ENCODE measurements at regions not wholly inside any gene's neighbourhood (a gene's known extent, or its start where the extent isn't known, plus 50 kb on each side); places are given as distances from the start of the nearest gene placed in this dataset.

DNA sequence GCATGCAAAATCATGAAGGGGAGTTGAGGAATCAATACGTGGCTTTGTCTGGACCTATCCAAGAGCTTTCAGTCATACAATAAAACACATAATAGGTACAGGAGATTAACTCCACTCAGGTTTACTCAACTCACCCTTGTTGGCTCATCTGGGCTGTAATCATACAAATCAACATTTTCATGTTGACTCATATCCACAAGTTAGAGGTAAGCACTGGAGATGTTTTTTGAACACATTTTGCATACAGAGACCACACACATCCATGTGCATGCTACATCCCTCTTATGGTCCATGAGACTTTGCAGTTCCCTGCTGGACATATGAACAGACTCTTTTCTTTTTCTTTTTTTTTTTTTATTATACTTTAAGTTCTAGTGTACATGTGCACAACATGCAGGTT lies 336.9 kb upstream of the PIK3C3 start:
- Histone ChIP-seq H3K9ac (ENCODE audit: low read length) (no peak overlapping the region), H3F3A (ENCODE audit: insufficient read depth) (no peaks in the 10 kb centered on the region), H4K20me1 (ENCODE audit: low read depth, low read length) (no peaks in the 10 kb centered on the region), H3K27me3 (ENCODE audit: low read length) (no peaks in the 10 kb centered on the region), H3K4me3 (ENCODE audit: insufficient read depth, low read length, poor library complexity, severe bottlenecking) (no peak overlapping the region), H3K9me3 (ENCODE audit: insufficient read depth, low read length) (no peaks in the 10 kb centered on the region), H3K79me2 (ENCODE audit: insufficient read depth, low read length) (no peaks in the 10 kb centered on the region), H3K36me3 (ENCODE audit: low read length) (no peaks in the 10 kb centered on the region), H3K4me2 (ENCODE audit: low read depth, low read length, poor library complexity, severe bottlenecking) (no peak overlapping the region), H3K9me2 (replicated peaks; ENCODE audit: insufficient read depth, low read length) (no peaks in the 10 kb centered on the region), H2AFZ (ENCODE audit: low read depth, low read length, severe bottlenecking) (no peak overlapping the region), H3K27ac (ENCODE audit: low read depth, low read length) (no peak overlapping the region)
- TF ChIP-seq, protein P1, sequence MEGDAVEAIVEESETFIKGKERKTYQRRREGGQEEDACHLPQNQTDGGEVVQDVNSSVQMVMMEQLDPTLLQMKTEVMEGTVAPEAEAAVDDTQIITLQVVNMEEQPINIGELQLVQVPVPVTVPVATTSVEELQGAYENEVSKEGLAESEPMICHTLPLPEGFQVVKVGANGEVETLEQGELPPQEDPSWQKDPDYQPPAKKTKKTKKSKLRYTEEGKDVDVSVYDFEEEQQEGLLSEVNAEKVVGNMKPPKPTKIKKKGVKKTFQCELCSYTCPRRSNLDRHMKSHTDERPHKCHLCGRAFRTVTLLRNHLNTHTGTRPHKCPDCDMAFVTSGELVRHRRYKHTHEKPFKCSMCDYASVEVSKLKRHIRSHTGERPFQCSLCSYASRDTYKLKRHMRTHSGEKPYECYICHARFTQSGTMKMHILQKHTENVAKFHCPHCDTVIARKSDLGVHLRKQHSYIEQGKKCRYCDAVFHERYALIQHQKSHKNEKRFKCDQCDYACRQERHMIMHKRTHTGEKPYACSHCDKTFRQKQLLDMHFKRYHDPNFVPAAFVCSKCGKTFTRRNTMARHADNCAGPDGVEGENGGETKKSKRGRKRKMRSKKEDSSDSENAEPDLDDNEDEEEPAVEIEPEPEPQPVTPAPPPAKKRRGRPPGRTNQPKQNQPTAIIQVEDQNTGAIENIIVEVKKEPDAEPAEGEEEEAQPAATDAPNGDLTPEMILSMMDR (IDR thresholded peaks at IDR 0.05; ENCODE audit: insufficient read depth, low read length, poor library complexity, severe bottlenecking) = no peak
- TF ChIP-seq EZH2phosphoT487 (conservative IDR thresholded peaks at IDR 0.05; ENCODE audit: low read length) = no peak

DNA sequence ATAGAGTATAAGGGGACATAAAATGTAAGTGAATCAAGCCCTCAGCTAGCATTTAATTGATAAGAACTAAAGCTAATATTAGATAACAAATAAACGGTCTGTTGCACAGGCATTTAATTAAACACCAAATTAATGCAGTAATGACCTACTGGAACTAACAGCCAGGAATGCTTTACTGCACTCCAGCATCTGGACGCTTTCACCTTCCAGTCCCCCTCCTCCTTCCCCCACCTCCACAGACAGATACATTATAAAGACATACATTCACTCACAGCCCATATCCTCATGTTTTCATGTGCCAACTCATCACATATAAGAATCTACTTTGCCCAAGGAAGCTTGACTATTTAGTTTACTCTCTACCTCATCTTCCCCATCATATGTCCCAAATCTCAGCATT lies 337.4 kb upstream of the PIK3C3 start:
- H3K27ac ChIP-seq (ENCODE audit: low read depth, low read length) = no peak overlapping the region
- H3K4me2 ChIP-seq (ENCODE audit: low read depth, low read length, poor library complexity, severe bottlenecking) = no peak overlapping the region
- H3K36me3 ChIP-seq (ENCODE audit: low read length) = no peaks in the 10 kb centered on the region
- no peaks in the 10 kb centered on the region for H3K9me2 ChIP-seq (replicated peaks; ENCODE audit: insufficient read depth, low read length)
- H3K79me2 ChIP-seq (ENCODE audit: insufficient read depth, low read length) = no peaks in the 10 kb centered on the region
- no peak overlapping the region for H2AFZ ChIP-seq (ENCODE audit: low read depth, low read length, severe bottlenecking)
- no peaks in the 10 kb centered on the region for H3F3A ChIP-seq (ENCODE audit: insufficient read depth)
- TF ChIP-seq, protein P1 (IDR thresholded peaks at IDR 0.05; ENCODE audit: insufficient read depth, low read length, poor library complexity, severe bottlenecking) = no peak
- no peak for TF ChIP-seq EZH2phosphoT487 (conservative IDR thresholded peaks at IDR 0.05; ENCODE audit: low read length)
- H3K9ac ChIP-seq (ENCODE audit: low read length) = no peak overlapping the region
- no peaks in the 10 kb centered on the region for H4K20me1 ChIP-seq (ENCODE audit: low read depth, low read length)
- no peaks in the 10 kb centered on the region for H3K27me3 ChIP-seq (ENCODE audit: low read length)
- H3K9me3 ChIP-seq (ENCODE audit: insufficient read depth, low read length) = no peaks in the 10 kb centered on the region
- H3K4me3 ChIP-seq (ENCODE audit: insufficient read depth, low read length, poor library complexity, severe bottlenecking) = no peak overlapping the region

DNA sequence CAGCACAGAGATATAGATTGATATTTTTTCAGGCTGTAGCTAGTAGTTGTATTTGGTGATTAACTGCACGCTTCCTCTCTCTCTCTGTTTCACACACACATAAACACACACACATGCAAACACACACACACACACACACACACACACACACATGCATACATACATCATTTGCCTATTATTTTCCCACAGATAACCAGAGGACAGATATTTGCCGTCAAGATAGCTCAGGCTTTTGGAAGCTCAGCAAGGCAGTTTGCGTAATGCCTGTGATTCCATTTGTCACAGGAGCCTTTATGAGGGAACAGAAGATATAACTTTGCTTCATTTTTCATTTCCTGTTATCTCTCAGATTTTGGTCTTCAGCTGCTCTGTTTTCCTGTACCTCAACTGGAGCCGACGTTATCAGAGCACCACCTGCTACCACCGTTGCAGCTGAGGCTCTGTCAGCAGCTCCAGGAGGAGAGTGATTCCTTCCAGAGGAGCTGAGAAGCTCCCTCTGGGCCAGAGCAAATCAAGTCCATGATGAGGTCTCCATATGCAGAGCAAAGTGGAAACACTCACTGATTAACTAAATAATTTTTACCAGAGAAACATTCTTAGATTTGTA lies 341.9 kb upstream of the PIK3C3 start:
- no peak overlapping the region for H3K4me2 ChIP-seq (ENCODE audit: low read depth, low read length, poor library complexity, severe bottlenecking)
- H3K9ac ChIP-seq (ENCODE audit: low read length) = no peak overlapping the region
- no peak overlapping the region for H2AFZ ChIP-seq (ENCODE audit: low read depth, low read length, severe bottlenecking)
- no peaks in the 10 kb centered on the region for H3K79me2 ChIP-seq (ENCODE audit: insufficient read depth, low read length)
- H3K27me3 ChIP-seq (ENCODE audit: low read length) = no peaks in the 10 kb centered on the region
- no peaks in the 10 kb centered on the region for H4K20me1 ChIP-seq (ENCODE audit: low read depth, low read length)
- no peak overlapping the region for H3K27ac ChIP-seq (ENCODE audit: low read depth, low read length)
- no peaks in the 10 kb centered on the region for H3F3A ChIP-seq (ENCODE audit: insufficient read depth)
- no peak for TF ChIP-seq EZH2phosphoT487 (conservative IDR thresholded peaks at IDR 0.05; ENCODE audit: low read length)
- TF ChIP-seq, protein P1 (IDR thresholded peaks at IDR 0.05; ENCODE audit: insufficient read depth, low read length, poor library complexity, severe bottlenecking) = no peak
- no peaks in the 10 kb centered on the region for H3K36me3 ChIP-seq (ENCODE audit: low read length)
- H3K9me2 ChIP-seq (replicated peaks; ENCODE audit: insufficient read depth, low read length) = no peaks in the 10 kb centered on the region
- no peak overlapping the region for H3K4me3 ChIP-seq (ENCODE audit: insufficient read depth, low read length, poor library complexity, severe bottlenecking)
- H3K9me3 ChIP-seq (ENCODE audit: insufficient read depth, low read length) = no peaks in the 10 kb centered on the region

Data from SU-DHL-6 (cell line).